GM12864 (cell line): ENCODE measurements at regions not wholly inside any gene's neighbourhood (a gene's known extent, or its start where the extent isn't known, plus 50 kb on each side); places are given as distances from the start of the nearest gene placed in this dataset.

Source experiments
- DNase-seq: peaks from one replicate; pipeline ENCODE4 v3.0.0-alpha.2; 2011; ENCODE audit warnings: low read depth
- H3K4me3 ChIP-seq: 2 replicates; pipeline ENCODE4 v1.5.1; 2011; ENCODE audit warnings: mild to moderate bottlenecking, low read depth, low read length, control low read depth
- TF ChIP-seq, protein P1 (sequence below): IDR thresholded peaks from 2 replicates; pipeline ENCODE4 v1.5.1; 2011; ENCODE audit warnings: low read depth, mild to moderate bottlenecking, moderate library complexity, low read length, control low read depth, inconsistent platforms; ENCODE audit errors: missing control alignments

DNA sequence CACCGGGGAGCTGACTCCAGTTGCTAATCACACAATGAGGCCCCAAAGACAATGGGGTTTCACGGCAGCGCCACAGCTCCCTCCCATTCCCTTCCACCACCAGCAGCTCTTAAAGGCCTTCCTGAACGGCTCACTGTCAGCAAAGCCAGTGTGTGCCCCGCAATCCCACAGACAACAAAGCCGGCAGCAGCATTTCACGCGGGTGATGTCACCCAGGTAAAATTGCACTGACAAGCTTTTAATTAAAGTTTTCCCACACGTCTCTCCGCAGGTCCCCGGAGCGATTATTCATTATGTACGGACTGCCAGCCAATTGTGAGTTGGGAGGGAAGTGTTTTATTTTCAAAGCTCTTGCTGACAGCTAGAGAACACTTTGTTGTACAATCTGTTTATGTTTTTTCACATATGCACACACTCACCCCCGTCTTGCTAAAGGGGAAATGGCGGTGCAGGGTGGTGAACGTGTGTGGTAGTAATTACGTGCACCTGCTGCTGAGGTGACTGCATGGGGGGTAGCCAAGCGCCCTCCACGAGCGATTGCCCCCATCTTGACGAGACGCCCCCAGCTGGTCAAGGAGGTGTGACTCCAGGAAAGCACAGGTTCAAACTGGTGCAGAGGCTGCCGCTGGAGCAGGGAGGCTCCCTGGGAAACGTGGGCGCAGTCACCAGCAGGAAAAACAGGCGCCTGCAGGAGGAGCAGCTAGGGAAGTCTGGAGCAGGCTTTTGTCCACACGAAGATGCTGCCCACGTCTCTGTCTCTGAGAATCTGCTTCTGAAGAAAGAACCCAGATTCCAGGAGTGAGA lies 65.0 kb downstream of the IRX2 start:
- TF ChIP-seq, protein P1, sequence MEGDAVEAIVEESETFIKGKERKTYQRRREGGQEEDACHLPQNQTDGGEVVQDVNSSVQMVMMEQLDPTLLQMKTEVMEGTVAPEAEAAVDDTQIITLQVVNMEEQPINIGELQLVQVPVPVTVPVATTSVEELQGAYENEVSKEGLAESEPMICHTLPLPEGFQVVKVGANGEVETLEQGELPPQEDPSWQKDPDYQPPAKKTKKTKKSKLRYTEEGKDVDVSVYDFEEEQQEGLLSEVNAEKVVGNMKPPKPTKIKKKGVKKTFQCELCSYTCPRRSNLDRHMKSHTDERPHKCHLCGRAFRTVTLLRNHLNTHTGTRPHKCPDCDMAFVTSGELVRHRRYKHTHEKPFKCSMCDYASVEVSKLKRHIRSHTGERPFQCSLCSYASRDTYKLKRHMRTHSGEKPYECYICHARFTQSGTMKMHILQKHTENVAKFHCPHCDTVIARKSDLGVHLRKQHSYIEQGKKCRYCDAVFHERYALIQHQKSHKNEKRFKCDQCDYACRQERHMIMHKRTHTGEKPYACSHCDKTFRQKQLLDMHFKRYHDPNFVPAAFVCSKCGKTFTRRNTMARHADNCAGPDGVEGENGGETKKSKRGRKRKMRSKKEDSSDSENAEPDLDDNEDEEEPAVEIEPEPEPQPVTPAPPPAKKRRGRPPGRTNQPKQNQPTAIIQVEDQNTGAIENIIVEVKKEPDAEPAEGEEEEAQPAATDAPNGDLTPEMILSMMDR, result no peak
- H3K4me3 ChIP-seq, result no peak overlapping the region
- no peak for DNase-seq

DNA sequence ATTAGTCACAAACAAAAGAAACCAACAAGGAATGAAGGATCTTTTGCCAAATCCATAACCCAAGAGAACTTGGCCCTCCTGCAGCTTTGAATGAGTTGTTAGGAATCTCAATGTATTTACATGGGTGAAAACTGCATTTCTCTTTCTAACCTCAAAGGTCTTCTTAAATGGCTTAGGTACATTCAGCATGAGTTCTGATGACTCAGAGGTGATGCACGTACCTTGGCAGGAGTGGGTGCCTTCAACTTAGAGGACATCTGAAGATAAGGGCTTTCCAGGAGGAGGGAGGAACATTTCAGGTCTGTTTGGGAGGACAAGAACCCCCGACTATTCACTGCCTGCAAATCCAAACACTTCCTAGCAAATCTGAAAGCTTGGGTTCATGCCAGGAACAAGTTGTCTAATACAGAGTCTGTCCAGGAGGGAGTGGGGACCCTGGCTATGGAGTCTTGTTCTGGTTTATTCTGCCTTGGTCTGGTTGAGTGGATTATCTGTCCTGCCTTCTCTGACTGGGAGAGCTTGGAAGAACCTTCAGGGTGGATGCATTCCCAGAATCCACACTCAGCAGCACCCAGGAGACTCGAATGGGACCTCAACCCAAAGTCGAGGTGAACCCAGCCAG lies 65.7 kb downstream of the IRX2 start:
- TF ChIP-seq, protein P1, result no peak
- no peak for DNase-seq
- H3K4me3 ChIP-seq, result no peak overlapping the region

DNA sequence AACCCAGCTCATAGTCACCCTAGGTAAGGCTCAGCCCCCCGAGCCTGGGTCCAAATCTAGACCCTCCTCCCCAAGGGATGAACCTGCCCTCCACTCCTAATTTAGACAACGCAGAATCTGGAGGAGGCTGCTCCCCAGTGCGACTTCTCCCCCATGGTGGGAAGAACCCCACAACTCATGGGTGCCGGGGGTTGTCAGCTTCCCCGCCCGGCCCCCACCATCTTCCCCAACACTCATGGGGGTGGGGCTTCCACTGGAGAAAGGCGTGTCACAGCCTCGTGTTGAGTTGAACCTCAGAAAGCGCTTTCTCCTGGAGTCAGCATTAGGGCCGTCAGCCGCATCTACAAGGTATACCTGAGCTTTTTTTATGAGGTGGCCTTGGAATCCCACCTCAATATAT lies 66.9 kb downstream of the IRX2 start:
- TF ChIP-seq, protein P1, result no peak
- DNase-seq, result no peak
- no peak overlapping the region for H3K4me3 ChIP-seq

DNA sequence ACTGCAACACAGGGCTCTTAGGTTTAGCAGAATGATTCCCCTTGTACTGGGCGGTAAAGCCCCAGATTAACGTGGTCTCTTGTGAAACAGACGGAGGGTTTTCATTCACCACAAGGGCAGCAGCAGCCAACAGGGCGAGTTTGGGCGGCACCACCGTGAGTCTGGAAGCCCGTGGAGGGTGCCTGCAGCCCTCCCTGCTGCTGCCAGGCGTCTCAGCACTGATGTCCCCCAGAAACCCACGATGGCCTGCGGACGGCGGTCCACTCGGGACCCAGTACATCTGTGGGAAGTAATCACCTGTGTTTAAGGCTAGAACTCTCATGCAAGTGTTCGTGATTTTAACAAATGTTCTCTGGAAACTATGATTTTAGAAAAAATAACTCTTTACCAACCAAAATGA lies 67.8 kb downstream of the IRX2 start:
- TF ChIP-seq, protein P1, result no peak
- no peak for DNase-seq
- no peak overlapping the region for H3K4me3 ChIP-seq

DNA sequence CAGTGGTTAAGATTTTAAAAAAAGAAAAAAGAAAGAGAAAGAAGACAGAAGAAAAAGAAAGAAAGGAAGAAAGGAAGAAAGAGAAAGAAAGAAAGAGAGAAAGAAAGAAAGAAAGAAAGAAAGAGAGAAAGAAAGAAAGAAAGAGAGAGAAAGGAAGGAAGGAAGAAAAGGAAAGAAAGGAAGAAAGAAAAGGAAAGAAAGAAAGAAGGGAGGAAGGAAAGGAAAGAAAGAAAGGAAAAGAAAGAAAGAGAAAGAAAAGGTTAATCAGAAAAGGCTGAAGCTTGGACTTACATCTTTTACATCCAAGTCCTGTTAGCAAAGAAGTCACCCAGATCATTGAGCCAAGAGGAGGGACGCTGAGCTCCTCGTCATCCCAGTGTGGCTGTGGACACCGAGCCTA lies 70.0 kb downstream of the IRX2 start:
- H3K4me3 ChIP-seq, result no peak overlapping the region
- no peak for DNase-seq
- TF ChIP-seq, protein P1, result no peak

DNA sequence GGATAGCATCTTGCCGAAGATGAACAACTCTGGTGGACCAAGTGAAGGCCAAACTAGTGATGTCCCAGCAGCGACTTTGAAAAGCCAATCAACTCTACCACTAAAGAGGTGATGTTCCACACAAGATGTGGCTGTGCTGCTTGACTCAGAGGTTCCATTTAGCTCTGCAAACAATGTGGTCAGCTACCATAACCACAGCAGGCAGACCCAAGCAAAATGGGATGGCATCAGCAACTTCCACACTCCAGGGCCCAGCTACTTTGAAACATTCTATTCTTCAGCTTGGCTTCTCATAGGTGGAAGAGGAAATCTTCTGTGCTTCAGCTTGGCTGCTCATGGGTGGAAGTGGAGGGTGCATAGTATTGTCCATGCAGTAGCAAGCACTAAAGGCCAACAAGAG lies 70.5 kb downstream of the IRX2 start:
- no peak overlapping the region for H3K4me3 ChIP-seq
- TF ChIP-seq, protein P1, result no peak
- DNase-seq, result no peak
